ENCODE measurements at regions not wholly inside any gene's neighbourhood (a gene's known extent, or its start where the extent isn't known, plus 50 kb on each side); places are given as distances from the start of the nearest gene placed in this dataset.
A peak's percentile ranks its signal among the peaks of the same experiment; 100 is the strongest.
"Not testable (repeated sequence)": the region's sequence is repeated elsewhere in the genome, so short reads cannot be mapped to it uniquely, and the experiment has no call there.

- peaks cover 16% of the 10 kb centered on the region for H3K4me1 ChIP-seq (ENCODE audit: insufficient read depth, low read length)
- H2AFZ ChIP-seq (ENCODE audit: low read depth, low read length): no peak overlapping the region
- no peaks in the 10 kb centered on the region for H3K9me3 ChIP-seq (ENCODE audit: insufficient read depth, low read depth, low read length)
- no peaks in the 10 kb centered on the region for H3K9me3 Mint-ChIP-seq (ENCODE audit: unreplicated experiment)
- H3K27ac Mint-ChIP-seq (ENCODE audit: unreplicated experiment): no peak overlapping the region
- H3K36me3 ChIP-seq (ENCODE audit: insufficient read depth, low read length): no peaks in the 10 kb centered on the region
- no peaks in the 10 kb centered on the region for H3K27me3 ChIP-seq (ENCODE audit: insufficient read depth, low read length)
- no peak overlapping the region for H3K27ac ChIP-seq (ENCODE audit: low read depth, low read length)
- no peaks in the 10 kb centered on the region for H3K36me3 Mint-ChIP-seq (ENCODE audit: low read depth, unreplicated experiment)
- H3K79me2 ChIP-seq (ENCODE audit: insufficient read depth, low read length): no peaks in the 10 kb centered on the region
- no peak overlapping the region for H3K4me3 Mint-ChIP-seq (ENCODE audit: unreplicated experiment)
- H3K4me1 Mint-ChIP-seq (ENCODE audit: low read depth, unreplicated experiment): peaks cover 13% of the 10 kb centered on the region
- FAIRE-seq (peak; percentile 67), DNase-seq (ENCODE audit: low read depth) (peak; percentile 30)
- H4K20me1 ChIP-seq (ENCODE audit: insufficient read depth, low read length): no peaks in the 10 kb centered on the region
- TF ChIP-seq EZH2 (IDR thresholded peaks at IDR 0.05; ENCODE audit: insufficient read depth, low read length) (no peak), CTCF (IDR thresholded peaks at IDR 0.05; ENCODE audit: insufficient read depth, low read depth, low read length) (no peak)
- H3K9ac ChIP-seq (ENCODE audit: low read length): no peak overlapping the region
- H3K4me3 ChIP-seq (ENCODE audit: insufficient read depth, low read depth, low read length): no peak overlapping the region
- H3K4me2 ChIP-seq (ENCODE audit: low read length): peak overlapping the region; percentile 30
- H3K27me3 Mint-ChIP-seq (ENCODE audit: low read depth, unreplicated experiment): peaks cover 2% of the 10 kb centered on the region
Observed at GRCh38 chr11:121964591-121964990, 151.4 kb downstream of the BLID start.

- not testable (repeated sequence) for H3K27ac ChIP-seq (ENCODE audit: low read depth, low read length); FAIRE-seq
Observed at GRCh38 chr11:121963846-121964245, 152.2 kb downstream of the BLID start.

GRCh38 chr11:121961321-121961801, 154.7 kb downstream of the BLID start:
- Histone ChIP-seq H3K79me2 (ENCODE audit: insufficient read depth, low read length) (no peaks in the 10 kb centered on the region), H2AFZ (ENCODE audit: low read depth, low read length) (no peak overlapping the region), H3K9ac (ENCODE audit: low read length) (no peak overlapping the region), H3K4me2 (ENCODE audit: low read length) (no peak overlapping the region), H3K27ac (ENCODE audit: low read depth, low read length) (no peak overlapping the region), H3K4me3 (ENCODE audit: insufficient read depth, low read depth, low read length) (no peak overlapping the region), H3K36me3 (ENCODE audit: insufficient read depth, low read length) (no peaks in the 10 kb centered on the region), H3K4me1 (ENCODE audit: insufficient read depth, low read length) (peaks cover 16% of the 10 kb centered on the region), H3K27me3 (ENCODE audit: insufficient read depth, low read length) (no peaks in the 10 kb centered on the region), H4K20me1 (ENCODE audit: insufficient read depth, low read length) (no peaks in the 10 kb centered on the region), H3K9me3 (ENCODE audit: insufficient read depth, low read depth, low read length) (no peaks in the 10 kb centered on the region)
- Mint-ChIP-seq H3K9me3 (ENCODE audit: unreplicated experiment) (peaks cover 2% of the 10 kb centered on the region), H3K36me3 (ENCODE audit: low read depth, unreplicated experiment) (no peaks in the 10 kb centered on the region), H3K4me3 (ENCODE audit: unreplicated experiment) (no peak overlapping the region), H3K27me3 (ENCODE audit: low read depth, unreplicated experiment) (peaks cover 2% of the 10 kb centered on the region), H3K27ac (ENCODE audit: unreplicated experiment) (no peak overlapping the region), H3K4me1 (ENCODE audit: low read depth, unreplicated experiment) (peaks cover 13% of the 10 kb centered on the region)
- TF ChIP-seq EZH2 (IDR thresholded peaks at IDR 0.05; ENCODE audit: insufficient read depth, low read length) (no peak), CTCF (IDR thresholded peaks at IDR 0.05; ENCODE audit: insufficient read depth, low read depth, low read length) (no peak)
- no peak for DNase-seq (ENCODE audit: low read depth)
- peak; percentile 29 for FAIRE-seq

More at GRCh38 chr11:121963846-121964245, 152.2 kb downstream of the BLID start:
- H3K27me3 Mint-ChIP-seq (ENCODE audit: low read depth, unreplicated experiment); H3K36me3 ChIP-seq (ENCODE audit: insufficient read depth, low read length); H3K4me2 ChIP-seq (ENCODE audit: low read length); H3K4me3 ChIP-seq (ENCODE audit: insufficient read depth, low read depth, low read length); DNase-seq (ENCODE audit: low read depth); H3K79me2 ChIP-seq (ENCODE audit: insufficient read depth, low read length); H3K9ac ChIP-seq (ENCODE audit: low read length); H2AFZ ChIP-seq (ENCODE audit: low read depth, low read length); H3K36me3 Mint-ChIP-seq (ENCODE audit: low read depth, unreplicated experiment); H3K9me3 ChIP-seq (ENCODE audit: insufficient read depth, low read depth, low read length); H3K9me3 Mint-ChIP-seq (ENCODE audit: unreplicated experiment); H3K4me3 Mint-ChIP-seq (ENCODE audit: unreplicated experiment); H4K20me1 ChIP-seq (ENCODE audit: insufficient read depth, low read length); H3K27me3 ChIP-seq (ENCODE audit: insufficient read depth, low read length); H3K27ac Mint-ChIP-seq (ENCODE audit: unreplicated experiment): not testable (repeated sequence)
- peaks cover 16% of the 10 kb centered on the region for H3K4me1 ChIP-seq (ENCODE audit: insufficient read depth, low read length)
- peaks cover 13% of the 10 kb centered on the region for H3K4me1 Mint-ChIP-seq (ENCODE audit: low read depth, unreplicated experiment)

Measured in astrocyte (in vitro differentiated cells and primary cell).